B cell (primary cell): ENCODE measurements at regions not wholly inside any gene's neighbourhood (a gene's known extent, or its start where the extent isn't known, plus 50 kb on each side); places are given as distances from the start of the nearest gene placed in this dataset.
"Not testable (repeated sequence)": the region's sequence is repeated elsewhere in the genome, so short reads cannot be mapped to it uniquely, and the experiment has no call there.

Experiments used
- ATAC-seq: fragments of 200-7000 bp; cut with Tn5 transposase; one replicate; pipeline ENCODE4 v1.10.0; 2021; ENCODE audit warnings: low read depth, mild to moderate bottlenecking, moderate number of reproducible peaks, moderate library complexity
- CTCF ChIA-PET: fragments of 350-600 bp; sonication (Branson Sonifier 250); formaldehyde crosslinking; loops from one replicate; lab custom pipeline; 2021; ENCODE audit warnings: antibody characterized with exemption, inconsistent platforms; lab: Charles Lee
- POLR2A ChIA-PET: fragments of 350-600 bp; sonication (Branson Sonifier 250); formaldehyde crosslinking; loops from one replicate; lab custom pipeline; 2021; ENCODE audit warnings: antibody characterized with exemption; lab: Charles Lee
- DNase-seq: peaks from one replicate; pipeline ENCODE4 v3.0.0; 2013
- H2AFZ ChIP-seq: 2 replicates; pipeline ENCODE4 v1.6.1; 2012; ENCODE audit warnings: mild to moderate bottlenecking, low read depth, low read length; ENCODE audit not compliant: insufficient read depth, poor library complexity, severe bottlenecking
- H3K27ac ChIP-seq, 2 donors: 1 replicate in 1 of 2; 2 replicates in 1 of 2; pipeline ENCODE4 v1.5.1; 2012 to 2013; ENCODE audit warnings: low read length in 2 of 2, mild to moderate bottlenecking in 2 of 2, moderate library complexity in 1 of 2
- H3K27me3 ChIP-seq, 4 experiments: fragments of 200-600 bp in 1 of 4; sonication (generic) in 1 of 4; replicated peaks in 1 of 4; 1 replicate in 2 of 4; 2 replicates in 2 of 4; pipeline versions ENCODE4 v1.6.1 to v1.7.0; 2013 to 2016; ENCODE audit warnings: low read length in 3 of 4, mild to moderate bottlenecking in 2 of 4, mixed read lengths in 1 of 4, moderate library complexity in 1 of 4; ENCODE audit not compliant: insufficient read depth in 4 of 4, control insufficient read depth in 3 of 4; ENCODE audit errors: control extremely low read depth in 1 of 4
- H3K36me3 ChIP-seq, 2 experiments: replicated peaks in 1 of 2; 1 replicate in 1 of 2; 2 replicates in 1 of 2; pipeline versions ENCODE4 v1.6.1 to v1.7.1; 2013; ENCODE audit warnings: low read length in 1 of 2; ENCODE audit not compliant: insufficient read depth in 2 of 2, control insufficient read depth in 1 of 2; ENCODE audit errors: control extremely low read depth in 1 of 2, extremely low read depth in 1 of 2
- H3K4me1 ChIP-seq, 2 donors: fragments of 200-600 bp in 1 of 2; sonication (generic) in 1 of 2; 1 replicate in 1 of 2; 2 replicates in 1 of 2; pipeline versions ENCODE4 v1.5.1 to v1.6.1; 2013 to 2017; ENCODE audit warnings: low read length in 2 of 2; ENCODE audit not compliant: control insufficient read depth in 2 of 2, insufficient read depth in 2 of 2
- H3K4me2 ChIP-seq: replicated peaks from 2 replicates; pipeline ENCODE3; 2012; ENCODE audit warnings: mild to moderate bottlenecking, low read depth, low read length; ENCODE audit not compliant: poor library complexity, severe bottlenecking
- H3K4me3 ChIP-seq, 5 experiments: fragments of 200-600 bp in 1 of 5; sonication (generic) in 1 of 5; 1 replicate in 3 of 5; 2 replicates in 2 of 5; pipeline versions ENCODE4 v1.5.1 to v1.7.0; 2011 to 2016; ENCODE audit warnings: low read length in 4 of 5, mild to moderate bottlenecking in 4 of 5, low read depth in 2 of 5, control low read depth in 1 of 5, moderate library complexity in 1 of 5; ENCODE audit not compliant: insufficient read depth in 1 of 5; ENCODE audit errors: control extremely low read depth in 1 of 5, extremely low read depth in 1 of 5
- H3K79me2 ChIP-seq: fragments of 200-600 bp; sonication (generic); one replicate; pipeline ENCODE4 v1.6.0; 2016; ENCODE audit warnings: low read length; ENCODE audit not compliant: control insufficient read depth, insufficient read depth
- H3K9ac ChIP-seq: fragments of 200-600 bp; sonication (generic); 2 replicates; pipeline ENCODE4 v1.6.1; 2017; ENCODE audit warnings: mild to moderate bottlenecking, low read length, moderate library complexity
- H3K9me3 ChIP-seq, 3 donors: one replicate each; pipeline versions ENCODE4 v1.6.1 to v1.7.1; 2013; ENCODE audit warnings: low read length in 2 of 3; ENCODE audit not compliant: control insufficient read depth in 2 of 3, insufficient read depth in 1 of 3; ENCODE audit errors: control extremely low read depth in 1 of 3
- H4K20me1 ChIP-seq: 2 replicates; pipeline ENCODE4 v1.6.0; 2012; ENCODE audit warnings: mild to moderate bottlenecking, low read length; ENCODE audit not compliant: insufficient read depth, control insufficient read depth, poor library complexity, severe bottlenecking
- H3K27ac Mint-ChIP-seq: one replicate; pipeline ENCODE4 v1.8.0; 2021; ENCODE audit warnings: mixed read lengths
- H3K27me3 Mint-ChIP-seq: one replicate; pipeline ENCODE4 v1.8.0; 2021; ENCODE audit warnings: mixed read lengths
- H3K4me1 Mint-ChIP-seq: one replicate; pipeline ENCODE4 v1.8.0; 2021; ENCODE audit warnings: mixed read lengths
- H3K4me3 Mint-ChIP-seq: one replicate; pipeline ENCODE4 v1.8.0; 2021; ENCODE audit warnings: mixed read lengths
- H3K9me3 Mint-ChIP-seq: one replicate; pipeline ENCODE4 v1.8.0; 2022; ENCODE audit warnings: mixed read lengths; ENCODE audit not compliant: insufficient read depth
- EZH2 ChIP-seq: IDR thresholded peaks from 2 replicates; pipeline ENCODE4 v1.6.1; 2012; ENCODE audit warnings: borderline replicate concordance, low read depth, mild to moderate bottlenecking, moderate library complexity, low read length; ENCODE audit not compliant: insufficient read depth, poor library complexity, severe bottlenecking
- WGBS: methylation state at CpG from one replicate; pipeline ENCODE4 v1.1.5; 2013; ENCODE audit warnings: missing lambda C conversion rate; ENCODE audit not compliant: insufficient coverage; 5-methylcytosine and 5-hydroxymethylcytosine counted together
- intact Hi-C: fragments of 100-400 bp; cut with micrococcal nuclease; formaldehyde crosslinking; loops from one replicate; pipeline ENCODE4 v1.10.0; 2022
- TF ChIP-seq, protein P1 (sequence below): fragments of 200-600 bp; IDR thresholded peaks from one replicate; pipeline ENCODE4 v1.8.0; 2022; ENCODE audit warnings: antibody characterized with exemption, mild to moderate bottlenecking

DNA sequence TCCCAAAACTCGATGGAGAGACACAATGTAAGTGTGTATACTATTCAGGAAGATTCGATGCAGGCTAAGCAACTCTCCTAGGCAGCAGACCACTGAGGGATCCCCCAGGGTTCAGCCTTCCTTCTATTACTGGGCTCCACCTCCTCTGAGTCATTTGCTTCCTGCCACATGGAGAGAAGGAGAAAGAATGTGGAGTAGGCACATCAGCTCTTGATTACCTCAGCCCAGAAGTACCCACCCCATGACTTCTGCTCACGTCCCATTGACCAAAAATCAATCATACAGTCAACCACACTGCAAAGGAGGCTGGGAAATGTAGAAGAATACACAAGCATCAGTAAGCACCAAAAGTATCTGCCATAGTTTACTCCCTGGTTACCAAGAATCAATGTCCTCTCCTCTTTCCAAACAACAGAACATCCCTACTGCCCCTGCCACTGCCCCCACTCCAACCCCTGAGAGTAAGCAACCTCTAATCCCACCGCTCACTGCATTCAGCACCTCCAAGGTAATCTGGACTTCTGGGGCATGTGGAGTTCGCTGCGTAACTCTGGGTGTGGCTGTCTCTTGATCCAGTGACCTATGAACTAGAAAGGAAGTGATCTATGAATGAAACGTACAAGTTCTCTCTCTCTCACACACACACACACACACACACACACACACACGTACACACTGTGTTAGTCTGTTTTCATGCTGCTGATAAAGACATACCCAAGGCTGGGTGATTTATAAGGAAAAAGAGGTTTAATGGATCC, 91.2 kb upstream of the C1QTNF7 start:
- TF ChIP-seq, protein P1, sequence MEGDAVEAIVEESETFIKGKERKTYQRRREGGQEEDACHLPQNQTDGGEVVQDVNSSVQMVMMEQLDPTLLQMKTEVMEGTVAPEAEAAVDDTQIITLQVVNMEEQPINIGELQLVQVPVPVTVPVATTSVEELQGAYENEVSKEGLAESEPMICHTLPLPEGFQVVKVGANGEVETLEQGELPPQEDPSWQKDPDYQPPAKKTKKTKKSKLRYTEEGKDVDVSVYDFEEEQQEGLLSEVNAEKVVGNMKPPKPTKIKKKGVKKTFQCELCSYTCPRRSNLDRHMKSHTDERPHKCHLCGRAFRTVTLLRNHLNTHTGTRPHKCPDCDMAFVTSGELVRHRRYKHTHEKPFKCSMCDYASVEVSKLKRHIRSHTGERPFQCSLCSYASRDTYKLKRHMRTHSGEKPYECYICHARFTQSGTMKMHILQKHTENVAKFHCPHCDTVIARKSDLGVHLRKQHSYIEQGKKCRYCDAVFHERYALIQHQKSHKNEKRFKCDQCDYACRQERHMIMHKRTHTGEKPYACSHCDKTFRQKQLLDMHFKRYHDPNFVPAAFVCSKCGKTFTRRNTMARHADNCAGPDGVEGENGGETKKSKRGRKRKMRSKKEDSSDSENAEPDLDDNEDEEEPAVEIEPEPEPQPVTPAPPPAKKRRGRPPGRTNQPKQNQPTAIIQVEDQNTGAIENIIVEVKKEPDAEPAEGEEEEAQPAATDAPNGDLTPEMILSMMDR: no peak
- no peak for TF ChIP-seq EZH2
- intact Hi-C loops: no loop called here
- no peaks in the 10 kb centered on the region for H3K36me3 ChIP-seq
- Mint-ChIP-seq H3K4me3 (no peak overlapping the region), H3K27me3 (no peaks in the 10 kb centered on the region), H3K27ac (no peak overlapping the region), H3K4me1 (peaks cover 14% of the 10 kb centered on the region), H3K9me3 (no peaks in the 10 kb centered on the region)
- ChIA-PET CTCF (no interaction called here), POLR2A (no interaction called here)
- no peak overlapping the region for H2AFZ ChIP-seq
- H4K20me1 ChIP-seq: no peaks in the 10 kb centered on the region
- no CpG with 5 or more reads among the region's 8 CpGs for WGBS
- H3K4me3 ChIP-seq: no peak overlapping the region
- no peaks in the 10 kb centered on the region for H3K79me2 ChIP-seq
- H3K4me2 ChIP-seq: no peak overlapping the region
- H3K27me3 ChIP-seq: no peaks in the 10 kb centered on the region
- no peak for ATAC-seq
- H3K4me1 ChIP-seq: peaks cover 7 to 10% of the 10 kb centered on the region in 2 donors
- no peak overlapping the region for H3K9ac ChIP-seq
- no peak for DNase-seq
- H3K9me3 ChIP-seq: peaks cover 0 to 10% (median 1%) of the 10 kb centered on the region in 3 donors
- H3K27ac ChIP-seq: no peak overlapping the region

DNA sequence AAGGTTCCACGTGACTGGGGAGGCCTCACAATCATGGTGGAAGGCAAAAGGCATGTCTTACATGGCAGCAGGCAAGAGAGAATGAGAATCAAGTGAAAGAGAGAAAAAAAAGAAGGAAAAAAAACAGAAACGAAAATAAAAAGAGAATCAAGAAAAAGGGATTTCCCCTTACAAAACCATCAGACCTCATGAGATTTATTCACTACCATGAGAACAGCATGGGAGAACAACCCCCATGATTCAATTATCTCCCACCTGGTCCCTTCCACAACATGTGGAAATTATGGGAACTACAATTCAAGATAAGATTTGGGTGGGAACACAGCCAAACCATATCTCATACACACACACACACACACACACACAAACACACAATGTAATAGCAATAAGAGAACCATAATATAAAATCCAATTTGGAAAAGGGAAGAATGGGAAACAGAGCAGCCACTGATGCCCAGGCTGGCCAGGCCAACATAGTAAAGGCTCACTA, 90.6 kb upstream of the C1QTNF7 start:
- POLR2A ChIA-PET, H3K4me1 ChIP-seq, H3K27ac Mint-ChIP-seq, CTCF ChIA-PET, H3K4me2 ChIP-seq, DNase-seq, H3K79me2 ChIP-seq, H3K27me3 Mint-ChIP-seq, H3K27me3 ChIP-seq, H3K9me3 Mint-ChIP-seq, H3K27ac ChIP-seq, H2AFZ ChIP-seq, intact Hi-C loops, H3K4me3 ChIP-seq, ATAC-seq, H3K9ac ChIP-seq, H3K36me3 ChIP-seq, H4K20me1 ChIP-seq, H3K4me3 Mint-ChIP-seq: not testable (repeated sequence)
- H3K4me1 Mint-ChIP-seq: peaks cover 14% of the 10 kb centered on the region
- H3K9me3 ChIP-seq: peaks cover 0 to 15% (median 1%) of the 10 kb centered on the region in 3 donors
- 60% methylated on average over 1 of the region's 2 CpGs for WGBS
